ENCODE measurements at regions not wholly inside any gene's neighbourhood (a gene's known extent, or its start where the extent isn't known, plus 50 kb on each side); places are given as distances from the start of the nearest gene placed in this dataset.

- CTCF ChIA-PET: interaction anchor here (1.1 to 1.7 kb wide), 3 partner anchors 10 to 718 kb away, joined by 3 to 5 read pairs (median 4); no protein-coding TSS in a partner anchor
- intact Hi-C loops (cut with micrococcal nuclease) (no loop called here), dilution Hi-C loops (cut with MboI; ENCODE audit: extremely low pct_ligation_motif_present, low sequenced_read_pairs) (no loop called here)
- Histone ChIP-seq H3K9me1 (replicated peaks; ENCODE audit: control insufficient read depth, extremely low read depth, insufficient read depth, low read length) (no peaks in the 10 kb centered on the region), H3K9ac (replicated peaks; ENCODE audit: extremely low read depth, insufficient read depth, low read length) (no peak overlapping the region), H3K27me3 (ENCODE audit: control insufficient read depth in 2 of 2, insufficient read depth in 2 of 2, low read length in 2 of 2) (no peaks in the 10 kb centered on the region), H3K9me3 (replicated peaks; ENCODE audit: control insufficient read depth, insufficient read depth, low read length) (no peaks in the 10 kb centered on the region), H3K4me2 (ENCODE audit: insufficient read depth, low read length) (no peak overlapping the region), H3K27ac (ENCODE audit: insufficient read depth, low read depth, low read length) (no peak overlapping the region), H3K4me1 (ENCODE audit: control insufficient read depth, extremely low read depth, insufficient read depth, low read length) (peaks cover 29% of the 10 kb centered on the region), H3K79me2 (ENCODE audit: control insufficient read depth, insufficient read depth, low read length) (no peaks in the 10 kb centered on the region), H4K20me1 (replicated peaks; ENCODE audit: control insufficient read depth, extremely low read depth, insufficient read depth, low read length) (no peaks in the 10 kb centered on the region), H2AFZ (ENCODE audit: low read depth, low read length) (no peak overlapping the region), H3K36me3 (ENCODE audit: control insufficient read depth in 2 of 2, extremely low read depth in 1 of 2, insufficient read depth in 2 of 2, low read length in 2 of 2) (no peaks in the 10 kb centered on the region), H3K4me3 (replicated peaks in 1 of 3; ENCODE audit: insufficient read depth in 1 of 3, low read depth in 1 of 3, low read length in 3 of 3) (no peak overlapping the region)
- TF ChIP-seq POLR2A (IDR thresholded peaks at IDR 0.05; ENCODE audit: low read depth, low read length) (no peak), CTCF (IDR thresholded peaks at IDR 0.05; ENCODE audit: extremely low read depth in 1 of 2, insufficient read depth in 1 of 2, low read depth in 1 of 2, low read length in 2 of 2) (no peak), GATA2 (IDR thresholded peaks at IDR 0.05; ENCODE audit: insufficient read depth, insufficient read length, low read depth, low read length) (no peak), EZH2 (IDR thresholded peaks at IDR 0.05; ENCODE audit: borderline replicate concordance, low read depth, low read length, severe bottlenecking) (no peak), JUN (IDR thresholded peaks at IDR 0.05; ENCODE audit: borderline replicate concordance, insufficient read depth, insufficient read length, low read depth) (no peak), MAX (IDR thresholded peaks at IDR 0.05; ENCODE audit: insufficient read depth, insufficient read length) (no peak), POLR2AphosphoS5 (IDR thresholded peaks at IDR 0.05; ENCODE audit: insufficient read depth, low read depth, low read length) (no peak), FOS (IDR thresholded peaks at IDR 0.05; ENCODE audit: borderline replicate concordance, insufficient read depth, low read length) (no peak), MYC (IDR thresholded peaks at IDR 0.05; ENCODE audit: low read depth, low read length) (no peak)
- BruUV-seq (replicated peaks): no TSS peak
- POLR2A ChIA-PET: no interaction called here
- FAIRE-seq: no peak
- DNase-seq (ENCODE audit: low read depth, low spot score): no peak
Measured at GRCh38 chr6:113140721-113141120, 716.4 kb upstream of the MARCKS start.

Data from endothelial cell of umbilical vein (primary cell).